Ishikawa (cell line): ENCODE measurements at regions not wholly inside any gene's neighbourhood (a gene's known extent, or its start where the extent isn't known, plus 50 kb on each side); places are given as distances from the start of the nearest gene placed in this dataset.

ENCODE experiments used
- CEBPB ChIP-seq: IDR thresholded peaks from 2 replicates; pipeline ENCODE4 v1.6.1; 2012
- CREB1 ChIP-seq: IDR thresholded peaks from 2 replicates; pipeline ENCODE4 v1.6.1; 2012; ENCODE audit warnings: low read depth
- EGR1 ChIP-seq: IDR thresholded peaks from 2 replicates; pipeline ENCODE4 v1.6.1; 2012
- EP300 ChIP-seq: IDR thresholded peaks from 2 replicates; pipeline ENCODE4 v1.6.1; 2012; ENCODE audit warnings: borderline replicate concordance
- FOXM1 ChIP-seq: IDR thresholded peaks from 2 replicates; pipeline ENCODE4 v1.6.1; 2012; ENCODE audit warnings: low read depth, borderline replicate concordance
- NFIC ChIP-seq: IDR thresholded peaks from 2 replicates; pipeline ENCODE4 v1.6.1; 2012
- RAD21 ChIP-seq: IDR thresholded peaks from 2 replicates; pipeline ENCODE4 v1.6.1; 2012; ENCODE audit warnings: low read depth
- TAF1 ChIP-seq: IDR thresholded peaks from 2 replicates; pipeline ENCODE4 v1.6.1; 2012; ENCODE audit warnings: low read depth, mild to moderate bottlenecking
- TCF12 ChIP-seq: IDR thresholded peaks from 2 replicates; pipeline ENCODE4 v1.6.1; 2012; ENCODE audit warnings: low read depth
- TEAD4 ChIP-seq: IDR thresholded peaks from 2 replicates; pipeline ENCODE4 v1.6.1; 2012
- YY1 ChIP-seq: IDR thresholded peaks from 2 replicates; pipeline ENCODE4 v1.6.1; 2012; ENCODE audit warnings: low read depth
- ZBTB7A ChIP-seq: IDR thresholded peaks from 2 replicates; pipeline ENCODE4 v1.6.1; 2012; ENCODE audit warnings: low read depth
- TF ChIP-seq, protein P1 (sequence below): IDR thresholded peaks from 2 replicates; pipeline ENCODE4 v1.6.1; 2012; ENCODE audit warnings: low read depth, mild to moderate bottlenecking
- TF ChIP-seq, protein P2 (sequence below): IDR thresholded peaks from 2 replicates; pipeline ENCODE4 v1.6.1; 2012
- TF ChIP-seq, protein P3 (sequence below): IDR thresholded peaks from 2 replicates; pipeline ENCODE4 v1.6.1; 2012

DNA sequence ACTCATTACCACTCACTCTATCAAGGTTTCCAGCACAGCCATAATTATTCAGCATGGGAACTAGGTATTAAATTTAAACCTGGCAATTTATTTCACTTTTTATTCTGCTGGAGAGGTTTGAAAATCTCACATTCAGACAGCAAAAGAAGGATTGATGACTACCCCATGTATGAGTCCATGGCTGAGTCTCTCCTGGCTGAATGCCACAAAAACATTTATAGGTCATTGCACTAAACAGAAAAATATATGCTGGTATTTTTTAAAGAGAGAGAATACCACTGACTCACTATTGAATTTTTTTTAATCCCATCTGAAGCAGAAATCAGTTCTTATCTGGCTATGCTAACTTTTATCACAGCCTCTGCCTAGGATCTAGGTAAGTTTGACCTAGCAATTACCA, 336.3 kb downstream of the PPP1R3A start:
- TF ChIP-seq CEBPB: no peak
- TF ChIP-seq NFIC: no peak
- TF ChIP-seq, protein P1, sequence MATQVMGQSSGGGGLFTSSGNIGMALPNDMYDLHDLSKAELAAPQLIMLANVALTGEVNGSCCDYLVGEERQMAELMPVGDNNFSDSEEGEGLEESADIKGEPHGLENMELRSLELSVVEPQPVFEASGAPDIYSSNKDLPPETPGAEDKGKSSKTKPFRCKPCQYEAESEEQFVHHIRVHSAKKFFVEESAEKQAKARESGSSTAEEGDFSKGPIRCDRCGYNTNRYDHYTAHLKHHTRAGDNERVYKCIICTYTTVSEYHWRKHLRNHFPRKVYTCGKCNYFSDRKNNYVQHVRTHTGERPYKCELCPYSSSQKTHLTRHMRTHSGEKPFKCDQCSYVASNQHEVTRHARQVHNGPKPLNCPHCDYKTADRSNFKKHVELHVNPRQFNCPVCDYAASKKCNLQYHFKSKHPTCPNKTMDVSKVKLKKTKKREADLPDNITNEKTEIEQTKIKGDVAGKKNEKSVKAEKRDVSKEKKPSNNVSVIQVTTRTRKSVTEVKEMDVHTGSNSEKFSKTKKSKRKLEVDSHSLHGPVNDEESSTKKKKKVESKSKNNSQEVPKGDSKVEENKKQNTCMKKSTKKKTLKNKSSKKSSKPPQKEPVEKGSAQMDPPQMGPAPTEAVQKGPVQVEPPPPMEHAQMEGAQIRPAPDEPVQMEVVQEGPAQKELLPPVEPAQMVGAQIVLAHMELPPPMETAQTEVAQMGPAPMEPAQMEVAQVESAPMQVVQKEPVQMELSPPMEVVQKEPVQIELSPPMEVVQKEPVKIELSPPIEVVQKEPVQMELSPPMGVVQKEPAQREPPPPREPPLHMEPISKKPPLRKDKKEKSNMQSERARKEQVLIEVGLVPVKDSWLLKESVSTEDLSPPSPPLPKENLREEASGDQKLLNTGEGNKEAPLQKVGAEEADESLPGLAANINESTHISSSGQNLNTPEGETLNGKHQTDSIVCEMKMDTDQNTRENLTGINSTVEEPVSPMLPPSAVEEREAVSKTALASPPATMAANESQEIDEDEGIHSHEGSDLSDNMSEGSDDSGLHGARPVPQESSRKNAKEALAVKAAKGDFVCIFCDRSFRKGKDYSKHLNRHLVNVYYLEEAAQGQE: no peak
- TF ChIP-seq EP300: no peak
- no peak for TF ChIP-seq ZBTB7A
- no peak for TF ChIP-seq FOXM1
- TF ChIP-seq TEAD4: no peak
- no peak for TF ChIP-seq TCF12
- TF ChIP-seq CREB1: no peak
- no peak for TF ChIP-seq RAD21
- TF ChIP-seq, protein P2, sequence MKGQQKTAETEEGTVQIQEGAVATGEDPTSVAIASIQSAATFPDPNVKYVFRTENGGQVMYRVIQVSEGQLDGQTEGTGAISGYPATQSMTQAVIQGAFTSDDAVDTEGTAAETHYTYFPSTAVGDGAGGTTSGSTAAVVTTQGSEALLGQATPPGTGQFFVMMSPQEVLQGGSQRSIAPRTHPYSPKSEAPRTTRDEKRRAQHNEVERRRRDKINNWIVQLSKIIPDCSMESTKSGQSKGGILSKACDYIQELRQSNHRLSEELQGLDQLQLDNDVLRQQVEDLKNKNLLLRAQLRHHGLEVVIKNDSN: no peak
- no peak for TF ChIP-seq TAF1
- TF ChIP-seq, protein P3, sequence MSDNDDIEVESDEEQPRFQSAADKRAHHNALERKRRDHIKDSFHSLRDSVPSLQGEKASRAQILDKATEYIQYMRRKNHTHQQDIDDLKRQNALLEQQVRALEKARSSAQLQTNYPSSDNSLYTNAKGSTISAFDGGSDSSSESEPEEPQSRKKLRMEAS: no peak
- no peak for TF ChIP-seq EGR1
- no peak for TF ChIP-seq YY1

DNA sequence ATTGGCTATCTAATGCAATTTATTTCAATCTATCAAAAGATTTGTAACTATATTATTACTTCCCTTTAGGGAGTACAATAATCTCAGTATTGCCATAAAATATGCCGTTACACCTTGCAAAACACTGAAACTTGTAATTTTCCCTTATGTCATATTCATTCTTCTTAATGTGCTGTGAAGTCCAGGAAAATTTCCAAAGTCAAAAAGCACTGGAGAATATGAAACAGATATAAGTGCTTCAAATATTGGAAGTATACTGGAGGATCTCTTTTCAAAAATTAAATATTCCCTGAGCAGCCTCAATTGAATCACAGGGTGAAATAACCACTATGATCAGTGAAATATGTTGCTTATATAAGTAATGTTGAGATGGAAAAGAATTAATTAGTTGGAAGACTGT, 356.0 kb downstream of the PPP1R3A start:
- TF ChIP-seq EP300 (no peak), YY1 (no peak), TEAD4 (no peak), TAF1 (no peak), CREB1 (no peak), TCF12 (no peak), ZBTB7A (no peak), CEBPB (no peak), RAD21 (no peak), FOXM1 (no peak), NFIC (no peak), EGR1 (no peak)
- TF ChIP-seq, protein P1: no peak
- TF ChIP-seq, protein P2: no peak
- TF ChIP-seq, protein P3: no peak

DNA sequence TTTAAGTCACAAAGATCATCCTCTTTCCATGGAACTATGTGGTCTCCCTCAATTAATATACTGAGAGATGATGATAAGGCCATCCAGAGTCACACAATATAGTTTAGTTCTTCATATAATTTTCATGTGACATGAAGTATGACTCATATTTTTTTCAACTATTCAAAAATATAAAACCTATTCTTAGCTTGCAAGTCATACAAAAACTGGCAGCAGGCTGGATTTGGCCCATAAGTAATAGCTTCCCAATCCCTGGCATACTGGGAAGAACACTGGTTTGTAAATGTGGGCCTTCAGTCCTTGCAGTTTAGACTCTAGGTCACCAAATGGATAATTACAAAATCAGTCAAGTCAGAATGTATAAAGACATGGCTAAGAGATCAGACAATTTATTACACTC, 356.6 kb downstream of the PPP1R3A start:
- TF ChIP-seq TEAD4 (no peak), EGR1 (no peak), TCF12 (no peak), CEBPB (no peak), TAF1 (no peak), NFIC (no peak), CREB1 (no peak), RAD21 (no peak), ZBTB7A (no peak), YY1 (no peak)
- TF ChIP-seq, protein P3: no peak
- TF ChIP-seq, protein P1: no peak
- TF ChIP-seq, protein P2: no peak

DNA sequence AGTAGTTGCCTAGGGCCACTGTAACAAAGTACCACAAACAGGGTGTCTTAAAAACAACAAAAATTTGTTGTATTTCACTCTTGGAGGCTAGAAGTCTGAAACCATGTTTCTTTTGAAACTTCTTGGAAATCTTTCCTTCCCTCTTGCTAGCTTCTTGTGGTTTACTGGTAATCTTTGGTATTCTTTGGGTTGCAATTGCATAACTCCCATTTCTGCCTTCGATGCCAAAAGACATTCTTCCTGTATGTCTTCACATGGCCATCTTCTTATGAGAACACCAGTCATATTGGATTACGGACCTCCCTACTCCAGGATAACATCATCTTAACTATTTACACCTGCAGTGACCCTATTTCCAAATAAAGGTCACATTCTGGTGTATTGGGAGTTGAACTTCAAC, 357.4 kb downstream of the PPP1R3A start:
- TF ChIP-seq ZBTB7A (no peak), EP300 (no peak), CEBPB (no peak), TCF12 (no peak), CREB1 (no peak), TAF1 (no peak), RAD21 (no peak), YY1 (no peak), TEAD4 (no peak)
- TF ChIP-seq, protein P2: no peak
